ENCODE measurements at regions not wholly inside any gene's neighbourhood (a gene's known extent, or its start where the extent isn't known, plus 50 kb on each side); places are given as distances from the start of the nearest gene placed in this dataset.

GRCh38 chr4:185965426-185966384 is 103.3 kb upstream of the TLR3 start:
- no peak overlapping the region for H3K4me3 ChIP-seq (ENCODE audit: low read depth, low read length)
- intact Hi-C loops (cut with micrococcal nuclease; ENCODE audit: unreplicated experiment) = no loop called here
- BruUV-seq (replicated peaks) = no TSS peak
- H3K4me3 Mint-ChIP-seq (ENCODE audit: unreplicated experiment) = no peak overlapping the region
- H3K9me3 ChIP-seq = no peaks in the 10 kb centered on the region
- TF ChIP-seq CTCF (IDR thresholded peaks at IDR 0.05; ENCODE audit: insufficient read depth in 1 of 2, low read depth in 1 of 2, low read length in 1 of 2, severe bottlenecking in 1 of 2, unreplicated experiment in 1 of 2) = no peak
- no peaks in the 10 kb centered on the region for H3K27me3 ChIP-seq (replicated peaks; ENCODE audit: control insufficient read depth, insufficient read depth, low read length)
- no peaks in the 10 kb centered on the region for H3K36me3 ChIP-seq (ENCODE audit: control insufficient read depth, insufficient read depth, low read length)
- H3K27ac Mint-ChIP-seq (ENCODE audit: unreplicated experiment) = peak overlapping the region; percentile 47
- ChIA-PET POLR2A (no interaction called here), CTCF (no interaction called here)
- H3K4me1 ChIP-seq = no peaks in the 10 kb centered on the region
- H3K9me3 Mint-ChIP-seq (ENCODE audit: unreplicated experiment) = peaks cover 3% of the 10 kb centered on the region
- peaks cover 11% of the 10 kb centered on the region for H3K4me1 Mint-ChIP-seq (ENCODE audit: low read depth, unreplicated experiment)
- no peak for DNase-seq
- no peaks in the 10 kb centered on the region for H3K36me3 Mint-ChIP-seq (ENCODE audit: insufficient read depth, unreplicated experiment)
- H3K27me3 Mint-ChIP-seq (ENCODE audit: insufficient read depth, unreplicated experiment) = no peaks in the 10 kb centered on the region

GRCh38 chr4:185966549-185966948 is 102.4 kb upstream of the TLR3 start:
- no TSS peak for BruUV-seq (replicated peaks)
- Histone ChIP-seq H3K36me3 (ENCODE audit: control insufficient read depth, insufficient read depth, low read length) (no peaks in the 10 kb centered on the region), H3K4me1 (no peaks in the 10 kb centered on the region), H3K9me3 (no peaks in the 10 kb centered on the region), H3K27me3 (replicated peaks; ENCODE audit: control insufficient read depth, insufficient read depth, low read length) (no peaks in the 10 kb centered on the region), H3K4me3 (ENCODE audit: low read depth, low read length) (no peak overlapping the region)
- ChIA-PET POLR2A (no interaction called here), CTCF (no interaction called here)
- intact Hi-C loops (cut with micrococcal nuclease; ENCODE audit: unreplicated experiment) = no loop called here
- no peaks in the 10 kb centered on the region for H3K36me3 Mint-ChIP-seq (ENCODE audit: insufficient read depth, unreplicated experiment)
- H3K4me1 Mint-ChIP-seq (ENCODE audit: low read depth, unreplicated experiment) = peaks cover 11% of the 10 kb centered on the region
- H3K9me3 Mint-ChIP-seq (ENCODE audit: unreplicated experiment) = no peaks in the 10 kb centered on the region
- TF ChIP-seq CTCF (IDR thresholded peaks at IDR 0.05; ENCODE audit: insufficient read depth in 1 of 2, low read depth in 1 of 2, low read length in 1 of 2, severe bottlenecking in 1 of 2, unreplicated experiment in 1 of 2) = no peak
- H3K27me3 Mint-ChIP-seq (ENCODE audit: insufficient read depth, unreplicated experiment) = no peaks in the 10 kb centered on the region
- no peak overlapping the region for H3K27ac Mint-ChIP-seq (ENCODE audit: unreplicated experiment)
- no peak for DNase-seq
- H3K4me3 Mint-ChIP-seq (ENCODE audit: unreplicated experiment) = no peak overlapping the region

GRCh38 chr4:185966997-185967775 is 101.8 kb upstream of the TLR3 start:
- Histone ChIP-seq H3K4me1 (no peaks in the 10 kb centered on the region), H3K36me3 (ENCODE audit: control insufficient read depth, insufficient read depth, low read length) (no peaks in the 10 kb centered on the region), H3K27me3 (replicated peaks; ENCODE audit: control insufficient read depth, insufficient read depth, low read length) (no peaks in the 10 kb centered on the region), H3K4me3 (ENCODE audit: low read depth, low read length) (no peak overlapping the region), H3K9me3 (no peaks in the 10 kb centered on the region)
- no peak overlapping the region for H3K27ac Mint-ChIP-seq (ENCODE audit: unreplicated experiment)
- no peak for DNase-seq
- H3K9me3 Mint-ChIP-seq (ENCODE audit: unreplicated experiment) = no peaks in the 10 kb centered on the region
- H3K36me3 Mint-ChIP-seq (ENCODE audit: insufficient read depth, unreplicated experiment) = no peaks in the 10 kb centered on the region
- POLR2A ChIA-PET = no interaction called here
- no peak for TF ChIP-seq CTCF (IDR thresholded peaks at IDR 0.05; ENCODE audit: insufficient read depth in 1 of 2, low read depth in 1 of 2, low read length in 1 of 2, severe bottlenecking in 1 of 2, unreplicated experiment in 1 of 2)
- intact Hi-C loops (cut with micrococcal nuclease; ENCODE audit: unreplicated experiment) = no loop called here
- peaks cover 11% of the 10 kb centered on the region for H3K4me1 Mint-ChIP-seq (ENCODE audit: low read depth, unreplicated experiment)
- H3K27me3 Mint-ChIP-seq (ENCODE audit: insufficient read depth, unreplicated experiment) = no peaks in the 10 kb centered on the region
- H3K4me3 Mint-ChIP-seq (ENCODE audit: unreplicated experiment) = no peak overlapping the region
- CTCF ChIA-PET = no interaction called here
- BruUV-seq (replicated peaks) = no TSS peak
